ENCODE measurements at regions not wholly inside any gene's neighbourhood (a gene's known extent, or its start where the extent isn't known, plus 50 kb on each side); places are given as distances from the start of the nearest gene placed in this dataset.

DNA sequence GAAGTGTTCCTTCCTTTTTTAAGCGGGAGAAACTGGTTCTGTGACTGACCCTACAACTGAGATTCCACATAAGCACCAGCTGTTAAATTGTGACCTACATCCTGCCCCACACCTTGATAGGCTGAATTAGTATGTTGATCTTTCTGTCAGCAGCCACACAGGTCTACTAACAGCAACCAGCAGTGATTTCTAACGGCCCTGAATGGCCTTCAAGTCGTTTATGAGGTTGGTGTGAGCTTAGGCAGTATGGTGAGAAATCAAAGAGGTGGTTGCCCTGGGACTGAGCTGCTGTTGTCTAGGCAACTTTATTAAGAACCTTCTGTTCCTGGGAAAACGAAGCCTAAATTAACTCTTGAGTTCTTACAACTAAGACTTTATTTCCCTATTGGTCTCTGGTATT lies 197.2 kb upstream of the FSHR start:
- dilution Hi-C loops (cut with MboI; ENCODE audit: extremely low pct_ligation_motif_present, low sequenced_read_pairs), result no loop called here
- no peak for FAIRE-seq
- Histone ChIP-seq H3K36me3 (ENCODE audit: control insufficient read depth in 2 of 2, extremely low read depth in 1 of 2, insufficient read depth in 2 of 2, low read length in 2 of 2) (no peaks in the 10 kb centered on the region), H3K4me1 (ENCODE audit: control insufficient read depth, extremely low read depth, insufficient read depth, low read length) (no peaks in the 10 kb centered on the region), H3K9me3 (ENCODE audit: control insufficient read depth, low read depth, low read length) (no peaks in the 10 kb centered on the region), H3K9ac (ENCODE audit: control insufficient read depth, extremely low read depth, insufficient read depth, low read length) (no peak overlapping the region), H4K20me1 (ENCODE audit: control insufficient read depth, extremely low read depth, insufficient read depth, low read length) (no peaks in the 10 kb centered on the region), H3K9me1 (ENCODE audit: control insufficient read depth, extremely low read depth, insufficient read depth, low read length) (no peaks in the 10 kb centered on the region), H3K4me3 (ENCODE audit: control insufficient read depth in 2 of 3, extremely low read depth in 1 of 3, insufficient read depth in 2 of 3, low read depth in 1 of 3, low read length in 3 of 3) (no peak overlapping the region), H3K27ac (ENCODE audit: control insufficient read depth, insufficient read depth, low read length) (no peak overlapping the region), H3K27me3 (ENCODE audit: control insufficient read depth, extremely low read depth, insufficient read depth, low read length) (no peaks in the 10 kb centered on the region), H3K4me2 (ENCODE audit: control insufficient read depth, extremely low read depth, insufficient read depth, low read depth, low read length) (no peak overlapping the region), H2AFZ (ENCODE audit: control insufficient read depth, low read length) (no peak overlapping the region), H3K79me2 (ENCODE audit: control insufficient read depth, insufficient read depth, low read length) (no peaks in the 10 kb centered on the region)
- DNase-seq (ENCODE audit: low read depth, low spot score), result no peak
- TF ChIP-seq EZH2 (IDR thresholded peaks at IDR 0.05; ENCODE audit: low read length), result no peak
- TF ChIP-seq, protein P1, sequence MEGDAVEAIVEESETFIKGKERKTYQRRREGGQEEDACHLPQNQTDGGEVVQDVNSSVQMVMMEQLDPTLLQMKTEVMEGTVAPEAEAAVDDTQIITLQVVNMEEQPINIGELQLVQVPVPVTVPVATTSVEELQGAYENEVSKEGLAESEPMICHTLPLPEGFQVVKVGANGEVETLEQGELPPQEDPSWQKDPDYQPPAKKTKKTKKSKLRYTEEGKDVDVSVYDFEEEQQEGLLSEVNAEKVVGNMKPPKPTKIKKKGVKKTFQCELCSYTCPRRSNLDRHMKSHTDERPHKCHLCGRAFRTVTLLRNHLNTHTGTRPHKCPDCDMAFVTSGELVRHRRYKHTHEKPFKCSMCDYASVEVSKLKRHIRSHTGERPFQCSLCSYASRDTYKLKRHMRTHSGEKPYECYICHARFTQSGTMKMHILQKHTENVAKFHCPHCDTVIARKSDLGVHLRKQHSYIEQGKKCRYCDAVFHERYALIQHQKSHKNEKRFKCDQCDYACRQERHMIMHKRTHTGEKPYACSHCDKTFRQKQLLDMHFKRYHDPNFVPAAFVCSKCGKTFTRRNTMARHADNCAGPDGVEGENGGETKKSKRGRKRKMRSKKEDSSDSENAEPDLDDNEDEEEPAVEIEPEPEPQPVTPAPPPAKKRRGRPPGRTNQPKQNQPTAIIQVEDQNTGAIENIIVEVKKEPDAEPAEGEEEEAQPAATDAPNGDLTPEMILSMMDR (optimal IDR thresholded peaks at IDR 0.05 in 1 of 3, IDR thresholded peaks at IDR 0.05 in 1 of 3, conservative IDR thresholded peaks at IDR 0.05 in 1 of 3; ENCODE audit: extremely low read depth in 1 of 3, insufficient read depth in 2 of 3, low read length in 3 of 3), result no peak

DNA sequence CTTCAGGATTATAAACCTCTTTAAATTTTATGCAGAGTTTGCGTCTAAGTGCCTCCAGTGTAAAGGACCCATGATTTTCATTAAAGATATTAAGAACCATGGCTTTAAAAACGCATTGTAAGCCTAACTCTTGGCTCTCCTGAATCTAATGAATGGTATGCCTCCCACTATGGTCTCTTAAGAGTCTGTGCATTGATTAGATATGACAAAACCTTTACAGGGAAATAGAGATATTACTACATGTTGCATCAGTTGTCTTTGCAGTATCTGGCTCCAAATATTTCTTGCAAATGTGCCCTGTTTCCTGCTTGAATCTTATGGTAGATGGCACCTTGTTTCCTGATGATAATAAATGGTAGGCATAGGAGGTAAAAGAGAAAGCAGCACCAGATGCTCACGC lies 189.3 kb upstream of the FSHR start:
- Histone ChIP-seq H3K9me3 (ENCODE audit: control insufficient read depth, low read depth, low read length) (no peaks in the 10 kb centered on the region), H3K4me1 (ENCODE audit: control insufficient read depth, extremely low read depth, insufficient read depth, low read length) (no peaks in the 10 kb centered on the region), H2AFZ (ENCODE audit: control insufficient read depth, low read length) (no peak overlapping the region), H3K4me2 (ENCODE audit: control insufficient read depth, extremely low read depth, insufficient read depth, low read depth, low read length) (no peak overlapping the region), H3K4me3 (ENCODE audit: control insufficient read depth in 2 of 3, extremely low read depth in 1 of 3, insufficient read depth in 2 of 3, low read depth in 1 of 3, low read length in 3 of 3) (no peak overlapping the region), H3K27me3 (ENCODE audit: control insufficient read depth, extremely low read depth, insufficient read depth, low read length) (no peaks in the 10 kb centered on the region), H3K79me2 (ENCODE audit: control insufficient read depth, insufficient read depth, low read length) (no peaks in the 10 kb centered on the region), H3K9me1 (ENCODE audit: control insufficient read depth, extremely low read depth, insufficient read depth, low read length) (no peaks in the 10 kb centered on the region), H3K27ac (ENCODE audit: control insufficient read depth, insufficient read depth, low read length) (no peak overlapping the region), H4K20me1 (ENCODE audit: control insufficient read depth, extremely low read depth, insufficient read depth, low read length) (no peaks in the 10 kb centered on the region), H3K36me3 (ENCODE audit: control insufficient read depth in 2 of 2, extremely low read depth in 1 of 2, insufficient read depth in 2 of 2, low read length in 2 of 2) (no peaks in the 10 kb centered on the region), H3K9ac (ENCODE audit: control insufficient read depth, extremely low read depth, insufficient read depth, low read length) (no peak overlapping the region)
- DNase-seq (ENCODE audit: low read depth, low spot score), result no peak
- no peak for FAIRE-seq
- dilution Hi-C loops (cut with MboI; ENCODE audit: extremely low pct_ligation_motif_present, low sequenced_read_pairs), result no loop called here
- no peak for TF ChIP-seq EZH2 (IDR thresholded peaks at IDR 0.05; ENCODE audit: low read length)
- TF ChIP-seq, protein P1 (optimal IDR thresholded peaks at IDR 0.05 in 1 of 3, IDR thresholded peaks at IDR 0.05 in 1 of 3, conservative IDR thresholded peaks at IDR 0.05 in 1 of 3; ENCODE audit: extremely low read depth in 1 of 3, insufficient read depth in 2 of 3, low read length in 3 of 3), result no peak
